Upper lobe of right lung (tissue), 1 donor: ENCODE measurements at regions not wholly inside any gene's neighbourhood (a gene's known extent, or its start where the extent isn't known, plus 50 kb on each side); places are given as distances from the start of the nearest gene placed in this dataset.

Experiments
- ATAC-seq: fragments of 200-7000 bp; cut with Tn5 transposase; one replicate; pipeline ENCODE4 v1.9.1; 2020; ENCODE audit warnings: mild to moderate bottlenecking, moderate library complexity
- DNase-seq: peaks from one replicate; pipeline ENCODE4 v3.0.0-alpha.2; 2020
- H3K27ac ChIP-seq: fragments of 200-600 bp; one replicate; pipeline ENCODE4 v1.8.0; 2022
- H3K27me3 ChIP-seq: fragments of 200-600 bp; one replicate; pipeline ENCODE4 v1.8.0; 2022; ENCODE audit warnings: mild to moderate bottlenecking
- H3K36me3 ChIP-seq: fragments of 200-600 bp; one replicate; pipeline ENCODE4 v1.8.0; 2022
- H3K4me1 ChIP-seq: fragments of 200-600 bp; one replicate; pipeline ENCODE4 v1.8.0; 2022
- H3K4me3 ChIP-seq: fragments of 200-600 bp; one replicate; pipeline ENCODE4 v1.8.0; 2022; ENCODE audit warnings: mild to moderate bottlenecking
- H3K9me3 ChIP-seq: fragments of 200-600 bp; one replicate; pipeline ENCODE4 v1.8.0; 2022
- CTCF ChIP-seq: fragments of 200-600 bp; IDR thresholded peaks from one replicate; pipeline ENCODE4 v1.8.0; 2022; ENCODE audit warnings: antibody characterized with exemption
- intact Hi-C: fragments of 100-400 bp; cut with DNase I; formaldehyde crosslinking; loops from one replicate; pipeline ENCODE4 v1.11.0; 2022
- donor health status: DM: no; HTN: yes; CAD: no; lungs with severe emphysema.

- ATAC-seq (no peak), DNase-seq (no peak)
- no peaks in the 10 kb centered on the region for H3K36me3 ChIP-seq
- no peaks in the 10 kb centered on the region for H3K4me1 ChIP-seq
- H3K27ac ChIP-seq: no peak overlapping the region
- intact Hi-C loops: no loop called here
- no peaks in the 10 kb centered on the region for H3K9me3 ChIP-seq
- no peak for TF ChIP-seq CTCF
- no peaks in the 10 kb centered on the region for H3K27me3 ChIP-seq
- H3K4me3 ChIP-seq: no peak overlapping the region
Observed at GRCh38 chr2:122670897-122671296, 915.4 kb downstream of the TSN start.

GRCh38 chr2:122680662-122681061, 925.2 kb downstream of the TSN start:
- intact Hi-C loops: no loop called here
- DNase-seq (no peak), ATAC-seq (no peak)
- TF ChIP-seq CTCF: no peak
- Histone ChIP-seq H3K4me1 (no peaks in the 10 kb centered on the region), H3K4me3 (no peak overlapping the region), H3K36me3 (no peaks in the 10 kb centered on the region), H3K27ac (no peak overlapping the region), H3K9me3 (no peaks in the 10 kb centered on the region), H3K27me3 (no peaks in the 10 kb centered on the region)

- Histone ChIP-seq H3K27ac (no peak overlapping the region), H3K4me3 (no peak overlapping the region), H3K36me3 (no peaks in the 10 kb centered on the region), H3K4me1 (no peaks in the 10 kb centered on the region), H3K9me3 (no peaks in the 10 kb centered on the region), H3K27me3 (no peaks in the 10 kb centered on the region)
- DNase-seq: no peak
- intact Hi-C loops: no loop called here
- ATAC-seq: no peak
- TF ChIP-seq CTCF: no peak
Observed at GRCh38 chr2:122681626-122682025, 926.2 kb downstream of the TSN start.

GRCh38 chr2:122682356-122682755, 926.9 kb downstream of the TSN start:
- no peak overlapping the region for H3K27ac ChIP-seq
- H3K4me3 ChIP-seq: no peak overlapping the region
- ATAC-seq (no peak), DNase-seq (no peak)
- H3K27me3 ChIP-seq: no peaks in the 10 kb centered on the region
- intact Hi-C loops: no loop called here
- H3K9me3 ChIP-seq: no peaks in the 10 kb centered on the region
- H3K4me1 ChIP-seq: no peaks in the 10 kb centered on the region
- no peak for TF ChIP-seq CTCF
- H3K36me3 ChIP-seq: no peaks in the 10 kb centered on the region

- Histone ChIP-seq H3K27me3 (no peaks in the 10 kb centered on the region), H3K9me3 (no peaks in the 10 kb centered on the region), H3K36me3 (no peaks in the 10 kb centered on the region), H3K4me1 (no peaks in the 10 kb centered on the region), H3K4me3 (no peak overlapping the region), H3K27ac (no peak overlapping the region)
- DNase-seq (no peak), ATAC-seq (no peak)
- intact Hi-C loops: no loop called here
- no peak for TF ChIP-seq CTCF
Observed at GRCh38 chr2:122683018-122683417, 927.6 kb downstream of the TSN start.

GRCh38 chr2:122692400-122693083, 937.1 kb downstream of the TSN start:
- ATAC-seq: no peak

More at GRCh38 chr2:122692400-122693083, 937.1 kb downstream of the TSN start:
- no peak for TF ChIP-seq CTCF
- H3K27ac ChIP-seq: no peak overlapping the region
- intact Hi-C loops: no loop called here
- H3K4me1 ChIP-seq: no peaks in the 10 kb centered on the region
- no peak overlapping the region for H3K4me3 ChIP-seq
- no peaks in the 10 kb centered on the region for H3K9me3 ChIP-seq
- H3K36me3 ChIP-seq: no peaks in the 10 kb centered on the region
- no peaks in the 10 kb centered on the region for H3K27me3 ChIP-seq
- no peak for DNase-seq
